Gastroesophageal sphincter (tissue), 4 donors: ENCODE measurements at regions not wholly inside any gene's neighbourhood (a gene's known extent, or its start where the extent isn't known, plus 50 kb on each side); places are given as distances from the start of the nearest gene placed in this dataset.

Experiments used
- ATAC-seq: fragments of 150-250 bp; one replicate; pipeline ENCODE4 v1.9.1; 2016; ENCODE audit warnings: mild to moderate bottlenecking, moderate library complexity
- H3K27ac ChIP-seq, 4 donors: fragments of 200-600 bp; sonication (generic) in 3 of 4; 1 replicate in 3 of 4; 2 replicates in 1 of 4; pipeline ENCODE4 v1.5.1; 2016 to 2019
- H3K27me3 ChIP-seq: fragments of 200-600 bp; sonication (generic); one replicate; pipeline ENCODE4 v1.5.1; 2019
- H3K36me3 ChIP-seq, 2 donors: fragments of 200-600 bp; sonication (generic); one replicate each; pipeline ENCODE4 v1.5.1; 2019; ENCODE audit warnings: control low read depth in 1 of 2
- H3K4me1 ChIP-seq, 3 donors: fragments of 200-600 bp; sonication (generic); 1 replicate in 2 of 3; 2 replicates in 1 of 3; pipeline ENCODE4 v1.5.1; 2016 to 2019; ENCODE audit warnings: control low read depth in 2 of 3
- H3K4me3 ChIP-seq, 2 donors: fragments of 200-600 bp; sonication (generic); one replicate each; pipeline ENCODE4 v1.5.1; 2019; ENCODE audit warnings: mild to moderate bottlenecking in 1 of 2, moderate library complexity in 1 of 2
- H3K9me3 ChIP-seq, 3 donors: fragments of 200-600 bp; sonication (generic); one replicate each; pipeline ENCODE4 v1.5.1; 2017 to 2019; ENCODE audit warnings: control low read depth in 2 of 3
- EP300 ChIP-seq: sonication (generic); formaldehyde crosslinking; IDR thresholded peaks from one replicate; pipeline ENCODE4 v1.6.1; 2017; ENCODE audit warnings: antibody characterized with exemption, mild to moderate bottlenecking
- POLR2A ChIP-seq, 2 donors: fragments of 450-650 bp; IDR thresholded peaks; one replicate each; pipeline ENCODE4 v1.6.1; 2017; ENCODE audit warnings: antibody characterized with exemption in 2 of 2, mild to moderate bottlenecking in 2 of 2, moderate library complexity in 1 of 2
- POLR2AphosphoS5 ChIP-seq: sonication (generic); formaldehyde crosslinking; IDR thresholded peaks from one replicate; pipeline ENCODE4 v1.6.1; 2017; ENCODE audit warnings: antibody characterized with exemption
- WGBS, 2 donors: methylation state at CpG; one replicate each; pipeline ENCODE4 v1.1.5; 2018; ENCODE audit warnings: low coverage in 1 of 2; 5-methylcytosine and 5-hydroxymethylcytosine counted together
- TF ChIP-seq, protein P1 (sequence below), 4 experiments: fragments of 200-600 bp in 2 of 4; fragments of 450-650 bp in 2 of 4; sonication (generic) in 1 of 4; IDR thresholded peaks; one replicate each; pipeline ENCODE4 v1.5.1; 2017 to 2019; ENCODE audit warnings: antibody characterized with exemption in 4 of 4, mild to moderate bottlenecking in 2 of 4, moderate library complexity in 2 of 4

DNA sequence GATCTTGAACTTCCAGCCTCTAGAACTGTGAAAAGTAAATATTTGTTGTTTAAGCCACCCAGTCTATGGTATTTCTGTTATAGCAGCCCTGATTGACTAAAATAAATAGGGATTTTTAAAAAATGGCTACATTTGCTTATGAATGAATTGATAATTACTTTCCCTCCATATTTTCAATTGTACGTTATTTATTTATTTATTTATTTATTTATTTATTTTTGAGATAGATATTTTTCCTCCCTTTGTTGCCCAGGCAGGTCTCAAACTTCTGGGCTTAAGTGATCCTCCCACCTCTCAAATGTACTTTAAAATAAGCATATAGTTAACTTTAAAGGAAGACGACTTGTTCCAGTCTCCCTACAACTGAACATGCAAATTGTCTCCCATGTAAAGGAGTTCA is 76.0 kb upstream of the HMGA2 start:
- WGBS, 2 donors, result 64 to 73% methylated on average over 1 to 2 of the region's 2 CpGs
- no peak overlapping the region for H3K4me3 ChIP-seq
- peaks cover 59% of the 10 kb centered on the region for H3K27me3 ChIP-seq
- no peaks in the 10 kb centered on the region for H3K4me1 ChIP-seq
- no peak for ATAC-seq
- no peaks in the 10 kb centered on the region for H3K9me3 ChIP-seq
- no peaks in the 10 kb centered on the region for H3K36me3 ChIP-seq
- H3K27ac ChIP-seq, result no peak overlapping the region
- TF ChIP-seq, protein P1, sequence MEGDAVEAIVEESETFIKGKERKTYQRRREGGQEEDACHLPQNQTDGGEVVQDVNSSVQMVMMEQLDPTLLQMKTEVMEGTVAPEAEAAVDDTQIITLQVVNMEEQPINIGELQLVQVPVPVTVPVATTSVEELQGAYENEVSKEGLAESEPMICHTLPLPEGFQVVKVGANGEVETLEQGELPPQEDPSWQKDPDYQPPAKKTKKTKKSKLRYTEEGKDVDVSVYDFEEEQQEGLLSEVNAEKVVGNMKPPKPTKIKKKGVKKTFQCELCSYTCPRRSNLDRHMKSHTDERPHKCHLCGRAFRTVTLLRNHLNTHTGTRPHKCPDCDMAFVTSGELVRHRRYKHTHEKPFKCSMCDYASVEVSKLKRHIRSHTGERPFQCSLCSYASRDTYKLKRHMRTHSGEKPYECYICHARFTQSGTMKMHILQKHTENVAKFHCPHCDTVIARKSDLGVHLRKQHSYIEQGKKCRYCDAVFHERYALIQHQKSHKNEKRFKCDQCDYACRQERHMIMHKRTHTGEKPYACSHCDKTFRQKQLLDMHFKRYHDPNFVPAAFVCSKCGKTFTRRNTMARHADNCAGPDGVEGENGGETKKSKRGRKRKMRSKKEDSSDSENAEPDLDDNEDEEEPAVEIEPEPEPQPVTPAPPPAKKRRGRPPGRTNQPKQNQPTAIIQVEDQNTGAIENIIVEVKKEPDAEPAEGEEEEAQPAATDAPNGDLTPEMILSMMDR (IDR thresholded peaks at IDR 0.05), result no peak
- TF ChIP-seq POLR2A (IDR thresholded peaks at IDR 0.05) (no peak), POLR2AphosphoS5 (no peak), EP300 (no peak)

DNA sequence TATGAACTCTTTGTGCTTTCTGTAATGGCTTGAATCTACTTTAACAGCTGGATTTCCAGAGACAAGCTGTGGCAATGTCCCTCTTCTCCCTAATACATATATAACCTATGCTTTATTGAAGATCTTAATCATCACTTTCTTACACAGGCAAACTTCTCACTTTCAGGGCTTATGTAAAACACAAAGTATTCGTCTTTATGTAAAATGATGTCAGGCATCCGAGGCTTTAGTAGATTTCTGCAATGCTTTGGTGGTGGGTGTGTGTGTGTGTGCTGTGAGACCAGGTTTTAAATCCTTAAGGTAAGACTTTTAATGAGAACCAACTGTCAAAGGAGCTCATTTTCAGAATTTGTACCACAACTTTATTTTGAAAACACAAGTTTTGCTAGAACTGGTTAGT is 70.0 kb upstream of the HMGA2 start:
- no peak overlapping the region for H3K4me3 ChIP-seq
- no peaks in the 10 kb centered on the region for H3K4me1 ChIP-seq
- ATAC-seq, result no peak
- TF ChIP-seq, protein P1 (IDR thresholded peaks at IDR 0.05), result no peak
- no peak for TF ChIP-seq POLR2A (IDR thresholded peaks at IDR 0.05)
- TF ChIP-seq EP300, result no peak
- no peak for TF ChIP-seq POLR2AphosphoS5
- no peaks in the 10 kb centered on the region for H3K36me3 ChIP-seq
- H3K9me3 ChIP-seq, result no peaks in the 10 kb centered on the region
- WGBS, 2 donors, result 55 to 96% methylated on average over 2 of the region's 2 CpGs
- H3K27me3 ChIP-seq, result peaks cover 42% of the 10 kb centered on the region
- no peak overlapping the region for H3K27ac ChIP-seq

DNA sequence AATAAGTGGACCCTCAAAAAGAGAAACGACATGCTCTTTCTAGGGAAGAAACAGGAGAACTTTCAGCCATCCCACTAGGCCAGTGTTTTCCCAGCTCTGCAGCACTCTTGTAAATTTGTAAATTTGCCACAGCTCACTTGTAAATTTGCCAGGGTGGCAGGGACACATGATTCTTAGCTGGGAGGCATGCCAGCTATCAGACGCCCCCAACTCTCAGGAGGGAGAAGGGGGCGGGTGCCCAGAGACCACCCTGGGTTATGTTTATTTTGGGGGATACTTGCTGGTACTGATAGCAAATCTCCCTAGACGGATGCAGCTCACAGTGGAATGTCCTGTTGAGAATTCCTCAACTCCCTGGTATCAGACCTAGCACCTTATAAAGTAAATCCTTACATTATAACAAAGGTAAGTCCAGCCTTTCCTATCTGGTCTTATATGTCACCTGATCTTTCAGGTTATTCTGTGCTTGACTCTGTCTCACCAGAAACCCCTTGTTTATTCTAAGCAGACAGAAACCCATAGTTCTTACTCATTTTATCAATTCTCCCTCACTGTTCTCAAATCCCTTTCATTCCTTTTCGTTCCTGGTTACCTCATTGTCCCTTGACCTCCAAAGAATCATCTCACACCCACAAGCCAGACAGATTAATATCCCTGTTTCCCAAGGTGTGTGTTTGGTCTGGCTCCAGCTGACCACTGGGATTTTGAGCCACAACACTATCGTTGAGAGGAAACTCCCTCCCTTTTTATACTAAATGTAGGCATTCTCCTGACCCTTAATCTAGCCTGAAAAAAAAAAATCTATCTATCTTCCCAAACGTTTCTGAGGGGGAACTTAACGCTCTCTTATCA is 69.3 kb upstream of the HMGA2 start:
- no peaks in the 10 kb centered on the region for H3K9me3 ChIP-seq
- H3K36me3 ChIP-seq, result no peaks in the 10 kb centered on the region
- ATAC-seq, result no peak
- peaks cover 42% of the 10 kb centered on the region for H3K27me3 ChIP-seq
- H3K4me1 ChIP-seq, result no peaks in the 10 kb centered on the region
- TF ChIP-seq POLR2A (IDR thresholded peaks at IDR 0.05) (no peak), EP300 (no peak), POLR2AphosphoS5 (no peak)
- TF ChIP-seq, protein P1 (IDR thresholded peaks at IDR 0.05), result no peak
- 33 to 66% methylated on average over 5 to 6 of the region's 8 CpGs for WGBS, 2 donors
- no peak overlapping the region for H3K4me3 ChIP-seq
- no peak overlapping the region for H3K27ac ChIP-seq

DNA sequence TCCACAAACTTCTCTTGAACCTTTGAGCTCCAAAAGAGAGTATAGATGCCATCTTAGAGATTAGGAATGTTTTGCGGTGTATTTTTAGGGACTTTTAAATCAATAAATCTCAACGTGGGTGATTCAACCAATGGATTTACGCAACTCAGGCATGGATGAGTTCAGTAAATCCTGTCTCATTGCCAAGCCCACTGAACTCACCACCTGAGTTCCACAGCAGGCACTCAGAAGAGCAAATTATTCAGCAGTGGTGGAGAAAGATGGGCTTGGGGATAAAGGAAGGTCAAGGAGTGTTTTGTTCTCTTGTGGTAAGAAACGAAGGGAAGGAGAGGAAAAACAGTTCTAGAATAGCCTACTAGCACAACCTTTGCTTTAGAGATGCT is 68.7 kb upstream of the HMGA2 start:
- H3K4me3 ChIP-seq, result no peak overlapping the region
- H3K4me1 ChIP-seq, result no peaks in the 10 kb centered on the region
- H3K27ac ChIP-seq, result no peak overlapping the region
- no peak for ATAC-seq
- H3K36me3 ChIP-seq, result no peaks in the 10 kb centered on the region
- H3K9me3 ChIP-seq, result no peaks in the 10 kb centered on the region
- H3K27me3 ChIP-seq, result peaks cover 42% of the 10 kb centered on the region
- TF ChIP-seq, protein P1 (IDR thresholded peaks at IDR 0.05), result no peak
- TF ChIP-seq POLR2AphosphoS5 (no peak), EP300 (no peak), POLR2A (IDR thresholded peaks at IDR 0.05) (no peak)
- 60 to 72% methylated on average over 4 of the region's 4 CpGs for WGBS, 2 donors

DNA sequence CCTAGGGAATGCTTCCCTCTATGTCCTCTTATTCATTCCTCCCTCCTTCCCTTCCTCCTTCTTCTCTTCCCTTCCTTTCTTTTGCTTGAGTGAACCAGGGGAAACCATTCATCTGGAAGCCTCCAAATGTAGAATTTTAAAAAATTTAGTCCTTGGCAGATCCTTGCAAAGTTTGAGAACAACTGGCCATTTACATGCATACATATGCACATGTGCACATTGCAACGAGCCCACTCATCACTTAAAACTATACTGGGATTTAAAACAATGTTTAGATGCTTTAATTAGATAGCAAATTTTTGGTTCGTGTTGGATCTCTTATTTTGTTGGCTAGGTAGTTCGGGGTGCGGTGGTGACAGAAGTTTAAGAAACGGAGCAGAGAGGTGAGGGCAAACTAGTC is 68.0 kb upstream of the HMGA2 start:
- Histone ChIP-seq H3K27me3 (peaks cover 39% of the 10 kb centered on the region), H3K36me3 (no peaks in the 10 kb centered on the region), H3K4me1 (no peaks in the 10 kb centered on the region), H3K9me3 (no peaks in the 10 kb centered on the region), H3K27ac (no peak overlapping the region), H3K4me3 (no peak overlapping the region)
- WGBS, 2 donors, result 81 to 84% methylated on average over 3 to 5 of the region's 5 CpGs
- ATAC-seq, result no peak
- TF ChIP-seq POLR2A (IDR thresholded peaks at IDR 0.05) (no peak), POLR2AphosphoS5 (no peak)
- TF ChIP-seq, protein P1 (IDR thresholded peaks at IDR 0.05), result no peak
